ENCODE measurements at regions not wholly inside any gene's neighbourhood (a gene's known extent, or its start where the extent isn't known, plus 50 kb on each side); places are given as distances from the start of the nearest gene placed in this dataset.

GRCh38 chr14:54177641-54178621 is 218.9 kb upstream of the CDKN3 start:
- no peak for DNase-seq

- no peak for DNase-seq
Observed at GRCh38 chr14:54182419-54183045, 214.3 kb upstream of the CDKN3 start.

GRCh38 chr14:54186821-54187763 is 209.7 kb upstream of the CDKN3 start:
- no peak for DNase-seq

GRCh38 chr14:54188064-54188666 is 208.6 kb upstream of the CDKN3 start:
- DNase-seq, result no peak

GRCh38 chr14:54189333-54189732 is 207.5 kb upstream of the CDKN3 start:
- no peak for DNase-seq

GRCh38 chr14:54189748-54190354 is 207.0 kb upstream of the CDKN3 start:
- DNase-seq, result no peak

GRCh38 chr14:54191846-54192245 is 205.0 kb upstream of the CDKN3 start:
- no peak for DNase-seq

GRCh38 chr14:54192610-54193009 is 204.2 kb upstream of the CDKN3 start:
- no peak for DNase-seq

- no peak for DNase-seq
Observed at GRCh38 chr14:54193871-54194270, 202.9 kb upstream of the CDKN3 start.

GRCh38 chr14:54194501-54194900 is 202.3 kb upstream of the CDKN3 start:
- no peak for DNase-seq

GRCh38 chr14:54197369-54197768 is 199.4 kb upstream of the CDKN3 start:
- no peak for DNase-seq

- no peak for DNase-seq
Observed at GRCh38 chr14:54200726-54201125, 196.1 kb upstream of the CDKN3 start.

- DNase-seq, result no peak
Observed at GRCh38 chr14:54202288-54202687, 194.5 kb upstream of the CDKN3 start.

GRCh38 chr14:54206516-54206915 is 190.3 kb upstream of the CDKN3 start:
- DNase-seq, result no peak

GRCh38 chr14:54207075-54207474 is 189.7 kb upstream of the CDKN3 start:
- no peak for DNase-seq

- no peak for DNase-seq
Observed at GRCh38 chr14:54207476-54208462, 189.0 kb upstream of the CDKN3 start.

- no peak for DNase-seq
Observed at GRCh38 chr14:54208751-54209150, 188.1 kb upstream of the CDKN3 start.

- no peak for DNase-seq
Observed at GRCh38 chr14:54209511-54210250, 187.1 kb upstream of the CDKN3 start.

- DNase-seq, result no peak
Observed at GRCh38 chr14:54211551-54212308, 185.1 kb upstream of the CDKN3 start.
